ENCODE measurements at regions not wholly inside any gene's neighbourhood (a gene's known extent, or its start where the extent isn't known, plus 50 kb on each side); places are given as distances from the start of the nearest gene placed in this dataset.
"Not testable (repeated sequence)": the region's sequence is repeated elsewhere in the genome, so short reads cannot be mapped to it uniquely, and the experiment has no call there.

DNA sequence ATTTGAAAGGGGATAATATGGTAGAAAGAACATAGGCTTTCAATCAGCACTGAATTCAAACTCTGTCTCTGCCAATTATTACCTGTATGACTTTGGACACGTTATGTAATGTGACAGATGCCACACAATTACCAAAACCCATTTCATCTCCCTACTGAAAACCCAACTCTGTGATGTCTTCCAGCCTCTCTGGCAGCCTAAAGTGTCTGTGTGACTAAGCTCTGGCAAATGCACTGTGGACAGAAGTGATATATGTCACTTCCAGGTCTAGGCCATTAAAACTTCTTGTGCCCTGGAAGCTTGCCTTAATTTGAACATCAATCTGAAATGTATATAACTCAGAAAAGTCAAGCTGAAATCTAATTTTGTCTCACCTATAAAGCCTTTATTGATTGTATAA is 552.0 kb downstream of the RFC3 start:
- DNase-seq (ENCODE audit: low read depth): no peak
- TF ChIP-seq, protein P1, sequence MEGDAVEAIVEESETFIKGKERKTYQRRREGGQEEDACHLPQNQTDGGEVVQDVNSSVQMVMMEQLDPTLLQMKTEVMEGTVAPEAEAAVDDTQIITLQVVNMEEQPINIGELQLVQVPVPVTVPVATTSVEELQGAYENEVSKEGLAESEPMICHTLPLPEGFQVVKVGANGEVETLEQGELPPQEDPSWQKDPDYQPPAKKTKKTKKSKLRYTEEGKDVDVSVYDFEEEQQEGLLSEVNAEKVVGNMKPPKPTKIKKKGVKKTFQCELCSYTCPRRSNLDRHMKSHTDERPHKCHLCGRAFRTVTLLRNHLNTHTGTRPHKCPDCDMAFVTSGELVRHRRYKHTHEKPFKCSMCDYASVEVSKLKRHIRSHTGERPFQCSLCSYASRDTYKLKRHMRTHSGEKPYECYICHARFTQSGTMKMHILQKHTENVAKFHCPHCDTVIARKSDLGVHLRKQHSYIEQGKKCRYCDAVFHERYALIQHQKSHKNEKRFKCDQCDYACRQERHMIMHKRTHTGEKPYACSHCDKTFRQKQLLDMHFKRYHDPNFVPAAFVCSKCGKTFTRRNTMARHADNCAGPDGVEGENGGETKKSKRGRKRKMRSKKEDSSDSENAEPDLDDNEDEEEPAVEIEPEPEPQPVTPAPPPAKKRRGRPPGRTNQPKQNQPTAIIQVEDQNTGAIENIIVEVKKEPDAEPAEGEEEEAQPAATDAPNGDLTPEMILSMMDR (IDR thresholded peaks at IDR 0.05; ENCODE audit: low read depth, low read length, missing control alignments): no peak

DNA sequence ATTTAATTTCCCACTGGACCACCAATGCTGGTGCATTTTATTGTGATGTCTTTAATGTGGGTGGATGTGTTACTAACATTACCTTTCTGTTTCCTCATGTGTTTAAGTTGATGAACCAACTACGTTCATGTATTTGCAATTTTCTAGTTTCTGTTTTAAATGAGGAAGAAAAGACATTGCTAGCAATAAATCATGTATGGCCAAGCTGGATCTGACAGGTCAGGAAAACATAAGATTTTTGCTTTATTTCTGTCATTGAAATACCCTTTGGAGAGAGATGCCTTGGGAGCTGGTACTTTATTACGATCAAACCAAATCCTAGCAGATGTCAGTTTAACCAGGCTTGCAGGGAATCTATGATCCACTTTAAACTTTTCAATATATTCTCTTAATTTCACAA is 553.2 kb downstream of the RFC3 start:
- TF ChIP-seq, protein P1 (IDR thresholded peaks at IDR 0.05; ENCODE audit: low read depth, low read length, missing control alignments): no peak
- no peak for DNase-seq (ENCODE audit: low read depth)
- no peak overlapping the region for H3K4me3 ChIP-seq (ENCODE audit: low read depth, low read length)

More for the DNA sequence above, 552.0 kb downstream of the RFC3 start:
- no peak overlapping the region for H3K4me3 ChIP-seq (ENCODE audit: low read depth, low read length)

DNA sequence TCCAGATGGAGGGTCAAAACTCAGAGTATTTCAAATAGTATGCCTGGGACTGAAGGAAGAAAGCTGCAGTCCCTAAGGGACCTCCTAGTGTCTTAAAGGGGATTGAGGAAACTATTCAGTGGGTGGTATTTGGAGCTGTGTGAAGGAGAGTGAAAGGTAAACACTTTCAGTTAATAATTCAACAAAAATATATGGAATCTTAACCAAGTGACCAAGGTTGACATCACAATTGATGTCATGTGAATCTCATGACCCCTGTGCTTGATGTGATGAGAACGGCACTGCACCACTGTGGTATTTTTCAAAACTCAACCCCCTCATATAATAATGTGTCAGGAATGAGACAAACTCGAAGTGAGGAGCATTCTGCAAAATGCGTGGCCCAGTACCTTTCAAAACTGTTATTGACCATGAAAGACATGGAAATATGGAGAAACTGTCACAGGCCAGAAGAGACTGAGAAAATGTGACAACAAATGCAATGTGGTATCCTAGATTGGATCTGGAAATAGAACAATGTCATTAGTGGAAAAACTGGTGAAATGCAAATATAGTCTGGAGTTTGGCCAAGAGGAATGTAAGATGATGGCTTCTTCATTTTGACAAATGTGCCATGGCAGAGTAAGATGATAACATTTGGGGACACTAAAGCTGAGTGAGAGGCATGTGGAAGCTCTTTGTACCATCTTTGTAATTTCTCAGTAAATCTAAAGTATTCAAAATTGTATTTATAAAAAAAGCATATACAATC is 553.9 kb downstream of the RFC3 start:
- no peak for DNase-seq (ENCODE audit: low read depth)
- TF ChIP-seq, protein P1 (IDR thresholded peaks at IDR 0.05; ENCODE audit: low read depth, low read length, missing control alignments): no peak
- no peak overlapping the region for H3K4me3 ChIP-seq (ENCODE audit: low read depth, low read length)

DNA sequence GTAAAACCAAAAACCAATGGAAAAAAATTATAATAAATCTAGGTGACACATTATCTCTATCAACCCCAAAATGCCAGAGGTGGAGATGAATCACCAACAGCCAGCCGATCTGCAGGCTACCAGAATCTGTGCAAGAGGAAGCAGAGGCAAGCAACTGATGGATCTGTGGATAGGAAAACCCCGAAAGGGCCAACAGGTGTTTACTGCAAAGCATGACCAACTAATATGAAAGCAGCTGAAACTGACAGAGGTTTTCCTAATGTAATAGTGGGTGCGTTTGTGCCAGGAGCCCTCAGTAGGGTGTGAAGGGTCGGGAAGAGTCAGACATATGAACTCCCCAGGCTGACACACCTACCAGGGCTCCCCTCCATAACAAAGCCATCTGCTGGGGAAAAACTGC is 554.6 kb downstream of the RFC3 start:
- H3K4me3 ChIP-seq (ENCODE audit: low read depth, low read length): no peak overlapping the region
- TF ChIP-seq, protein P1 (IDR thresholded peaks at IDR 0.05; ENCODE audit: low read depth, low read length, missing control alignments): no peak
- no peak for DNase-seq (ENCODE audit: low read depth)

DNA sequence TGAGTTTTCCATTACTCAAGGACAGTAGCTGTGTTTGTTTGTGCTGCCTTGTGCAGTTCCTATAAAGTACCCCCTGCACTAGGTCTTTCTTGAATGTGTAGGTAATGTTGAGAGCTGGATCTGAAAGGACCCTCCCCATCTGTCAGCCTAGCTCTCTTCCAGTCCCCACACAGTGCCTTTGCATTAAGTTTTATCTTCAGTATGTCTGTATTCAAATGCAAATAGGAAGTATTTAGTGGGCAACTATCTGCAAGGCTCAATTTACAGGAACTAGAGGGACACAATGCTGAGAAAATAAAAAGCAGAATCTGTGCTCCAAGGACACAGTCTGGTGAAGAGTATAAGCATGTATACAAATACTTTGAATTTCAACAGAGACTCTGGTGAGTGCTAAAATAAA is 558.5 kb downstream of the RFC3 start:
- TF ChIP-seq, protein P1 (IDR thresholded peaks at IDR 0.05; ENCODE audit: low read depth, low read length, missing control alignments): no peak
- H3K4me3 ChIP-seq (ENCODE audit: low read depth, low read length): no peak overlapping the region
- no peak for DNase-seq (ENCODE audit: low read depth)

DNA sequence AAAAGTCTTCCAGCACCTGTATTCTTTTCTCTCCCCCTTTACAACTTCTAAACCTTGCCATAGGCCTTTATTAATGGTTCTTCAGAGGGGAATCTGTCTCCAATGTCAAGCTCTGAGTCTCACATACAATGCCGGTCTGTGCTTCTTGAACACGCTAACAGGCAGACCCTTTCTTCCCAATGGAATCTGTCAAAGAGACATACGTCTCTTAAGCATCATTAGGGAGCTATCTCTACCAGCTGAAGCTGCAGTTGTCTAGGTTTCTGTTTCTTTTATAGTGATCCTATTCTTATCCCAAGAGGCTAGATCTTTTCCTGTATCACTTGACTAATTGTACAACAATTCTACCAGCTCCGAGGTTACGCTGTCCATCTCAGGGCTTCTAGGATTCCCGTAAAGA is 560.8 kb upstream of the NBEA start:
- H3K4me3 ChIP-seq (ENCODE audit: low read depth, low read length): no peak overlapping the region
- no peak for DNase-seq (ENCODE audit: low read depth)
- TF ChIP-seq, protein P1 (IDR thresholded peaks at IDR 0.05; ENCODE audit: low read depth, low read length, missing control alignments): no peak

DNA sequence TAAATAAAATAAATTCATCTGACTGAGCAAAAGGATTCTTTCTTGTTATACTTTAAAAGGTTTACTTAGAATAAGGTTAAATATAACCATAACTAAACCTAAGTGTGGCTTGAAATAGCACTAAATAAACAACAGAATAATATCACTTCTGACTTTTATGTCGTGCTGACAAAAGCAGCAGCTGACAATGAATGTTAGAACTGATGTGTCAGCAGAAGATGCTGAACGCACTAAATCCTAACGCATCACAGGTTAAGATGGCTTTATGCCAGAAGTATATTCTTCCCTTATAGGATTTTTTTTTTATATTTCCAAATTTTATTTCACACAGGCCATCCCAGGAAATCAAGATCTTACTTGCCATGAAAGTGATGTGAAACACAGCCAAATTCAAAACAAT is 558.3 kb upstream of the NBEA start:
- no peak for DNase-seq (ENCODE audit: low read depth)
- TF ChIP-seq, protein P1 (IDR thresholded peaks at IDR 0.05; ENCODE audit: low read depth, low read length, missing control alignments): no peak
- no peak overlapping the region for H3K4me3 ChIP-seq (ENCODE audit: low read depth, low read length)

DNA sequence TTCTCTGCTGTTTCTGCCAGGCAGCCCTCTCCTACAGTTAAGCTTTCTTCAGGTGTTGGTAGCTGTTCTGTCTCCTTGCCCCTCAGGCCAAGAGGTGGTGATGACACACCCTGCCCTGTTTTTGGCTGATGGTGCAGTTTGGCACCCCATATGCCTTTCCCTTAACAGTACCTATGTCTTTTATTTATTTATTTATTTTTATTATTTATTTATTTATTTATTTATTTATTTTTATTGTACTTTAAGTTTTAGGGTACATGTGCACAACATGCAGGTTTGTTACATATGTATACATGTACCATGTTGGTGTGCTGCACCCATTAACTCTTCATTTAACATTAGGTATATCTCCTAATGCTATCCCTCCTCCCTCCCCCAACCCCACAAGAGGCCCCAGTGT is 555.8 kb upstream of the NBEA start:
- DNase-seq (ENCODE audit: low read depth); H3K4me3 ChIP-seq (ENCODE audit: low read depth, low read length): not testable (repeated sequence)

Measured in GM12864 (cell line).